OCI-LY1 (cell line): ENCODE measurements at regions not wholly inside any gene's neighbourhood (a gene's known extent, or its start where the extent isn't known, plus 50 kb on each side); places are given as distances from the start of the nearest gene placed in this dataset.

Experiments
- CTCF ChIP-seq: fragments of 200-600 bp; sonication (generic), shearing (Covaris generic); IDR thresholded peaks from 2 replicates; pipeline ENCODE4 v1.5.1; 2017; ENCODE audit warnings: mild to moderate bottlenecking, antibody characterized with exemption, low read length, moderate library complexity, mixed read lengths
- EZH2 ChIP-seq: fragments of 200-600 bp; sonication (generic), shearing (Covaris generic); IDR thresholded peaks from 2 replicates; pipeline ENCODE4 v1.8.0; 2017; ENCODE audit warnings: borderline replicate concordance, mixed run types, mild to moderate bottlenecking, antibody characterized with exemption, low read length, moderate library complexity, mixed read lengths

GRCh38 chr1:60753036-60753900 lies 329.1 kb upstream of the NFIA start:
- no peak for TF ChIP-seq EZH2
- no peak for TF ChIP-seq CTCF
